ENCODE measurements at regions not wholly inside any gene's neighbourhood (a gene's known extent, or its start where the extent isn't known, plus 50 kb on each side); places are given as distances from the start of the nearest gene placed in this dataset.

DNA sequence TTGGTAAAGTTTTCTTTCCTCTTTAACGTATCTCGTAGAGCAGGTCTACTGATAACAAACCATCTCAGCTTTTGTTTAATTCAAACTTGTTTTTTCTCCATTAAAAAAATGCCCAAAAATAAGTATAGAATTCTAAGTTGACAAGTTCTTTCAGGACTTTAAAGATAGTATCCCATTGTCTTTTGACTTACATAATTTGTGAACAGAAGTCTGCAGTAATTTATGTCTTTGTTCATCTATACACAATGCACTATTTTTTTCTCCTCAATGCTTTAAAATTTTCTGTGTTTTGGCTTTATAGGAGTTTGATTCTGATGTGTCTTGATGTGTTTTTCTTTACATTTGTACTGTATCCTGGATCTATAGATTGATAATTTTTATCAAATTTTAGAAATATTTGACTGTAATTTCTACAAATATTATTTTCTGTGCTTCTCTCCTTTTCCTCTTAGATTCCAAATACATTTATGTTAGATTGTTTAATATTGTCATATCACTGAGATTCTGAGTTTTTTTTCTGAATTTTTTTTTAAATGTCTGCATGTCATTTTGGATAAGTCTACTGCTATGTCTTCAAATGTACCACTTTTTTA is 143.3 kb downstream of the FTCDNL1 start:
- DNase-seq (ENCODE audit: low read depth), result no peak

DNA sequence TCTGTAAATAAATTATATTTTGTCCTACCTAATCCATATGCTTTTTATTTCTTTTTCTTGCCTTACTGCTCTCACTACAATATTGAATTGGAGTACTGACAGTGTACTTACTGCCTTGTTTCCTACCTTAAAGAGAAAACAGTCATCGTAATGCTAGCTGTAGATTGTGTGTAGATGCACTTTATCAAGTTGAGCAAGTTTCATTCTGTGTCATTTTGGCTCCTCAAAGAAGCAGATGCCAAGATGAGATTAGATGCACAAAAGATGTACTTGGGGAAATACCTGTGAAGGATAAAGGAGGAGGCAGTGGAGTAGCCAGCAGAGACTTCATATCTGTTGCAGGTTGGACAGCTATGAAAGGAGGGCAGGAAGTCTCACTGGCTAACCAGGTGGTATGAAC is 145.5 kb downstream of the FTCDNL1 start:
- DNase-seq (ENCODE audit: low read depth), result no peak

DNA sequence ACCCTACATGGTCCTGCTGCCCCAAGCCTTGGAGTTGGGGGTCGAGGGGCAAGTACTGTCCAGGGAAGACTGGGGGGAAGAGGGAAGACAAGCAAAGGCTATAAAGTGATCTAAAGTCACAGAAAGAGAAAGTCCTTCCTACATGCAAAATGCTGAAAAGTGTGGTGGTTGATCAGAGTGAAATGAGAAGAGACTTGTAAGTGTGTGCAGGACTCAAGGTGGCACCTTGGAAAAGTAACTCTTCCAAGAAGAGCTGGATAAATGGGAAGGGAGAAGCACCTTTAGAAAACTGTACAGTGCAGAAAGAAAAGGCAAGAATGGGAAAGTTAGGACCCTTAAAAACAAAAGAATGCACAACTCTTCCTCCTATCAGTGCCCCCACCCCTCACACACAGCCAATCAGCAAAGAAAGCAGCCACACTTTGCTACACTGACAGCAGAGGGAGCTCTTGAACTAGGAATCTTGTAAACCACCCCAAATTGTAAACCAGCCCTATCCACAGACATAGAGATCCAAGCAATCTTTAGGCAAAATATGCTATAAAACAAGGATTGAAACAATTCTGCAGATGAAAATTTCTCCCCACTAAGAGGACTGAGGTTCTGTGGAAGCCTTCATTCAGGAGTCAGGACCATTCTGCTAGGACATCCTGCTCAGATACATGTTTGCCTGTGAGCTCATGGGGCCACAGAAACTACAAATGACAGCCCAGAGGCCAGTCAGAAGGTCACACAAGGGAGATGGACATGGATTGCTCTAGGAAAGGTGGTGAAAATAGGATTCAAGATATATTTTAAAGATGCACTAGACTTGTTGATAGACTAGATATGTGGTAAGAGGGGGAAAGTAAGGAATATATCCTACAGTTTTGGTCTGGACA is 146.4 kb downstream of the FTCDNL1 start:
- peak; percentile 34 for DNase-seq (ENCODE audit: low read depth)

DNA sequence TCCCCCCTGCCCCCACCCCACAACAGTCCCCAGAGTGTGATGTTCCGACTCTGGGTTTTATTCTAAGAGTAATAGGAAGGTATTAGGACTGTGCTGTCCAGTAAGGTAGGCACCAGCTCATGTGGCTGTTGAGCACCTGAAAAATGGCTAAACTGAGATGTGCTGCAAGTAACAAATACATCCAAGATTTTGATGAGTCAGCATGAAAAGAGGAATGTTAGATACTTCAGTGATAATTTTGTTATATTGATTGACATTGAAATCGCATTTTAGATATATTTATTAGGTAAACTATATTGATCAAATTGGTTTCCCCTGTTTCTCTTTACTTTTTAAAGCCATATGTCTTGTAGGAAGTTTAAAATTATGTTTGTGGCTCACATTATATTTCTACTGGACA is 147.8 kb downstream of the FTCDNL1 start:
- DNase-seq (ENCODE audit: low read depth), result no peak

DNA sequence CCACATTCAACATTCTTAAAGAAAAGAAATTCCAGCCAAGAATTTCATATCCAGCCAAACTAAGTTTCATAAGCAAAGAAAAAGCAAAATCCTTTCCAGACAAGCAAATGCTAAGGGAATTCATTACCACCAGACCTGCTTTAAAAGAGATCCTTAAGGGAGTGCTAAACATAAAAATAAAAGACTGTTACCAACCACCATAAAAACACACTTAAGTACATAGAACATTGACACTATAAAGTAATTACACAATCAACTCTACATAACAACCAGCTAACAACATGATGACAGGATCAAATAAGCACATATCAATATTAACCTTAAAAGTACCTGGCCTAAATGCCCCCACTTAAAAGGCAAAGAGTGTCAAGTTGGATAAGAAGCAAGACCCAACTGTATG is 153.5 kb downstream of the FTCDNL1 start:
- no peak for DNase-seq (ENCODE audit: low read depth)

DNA sequence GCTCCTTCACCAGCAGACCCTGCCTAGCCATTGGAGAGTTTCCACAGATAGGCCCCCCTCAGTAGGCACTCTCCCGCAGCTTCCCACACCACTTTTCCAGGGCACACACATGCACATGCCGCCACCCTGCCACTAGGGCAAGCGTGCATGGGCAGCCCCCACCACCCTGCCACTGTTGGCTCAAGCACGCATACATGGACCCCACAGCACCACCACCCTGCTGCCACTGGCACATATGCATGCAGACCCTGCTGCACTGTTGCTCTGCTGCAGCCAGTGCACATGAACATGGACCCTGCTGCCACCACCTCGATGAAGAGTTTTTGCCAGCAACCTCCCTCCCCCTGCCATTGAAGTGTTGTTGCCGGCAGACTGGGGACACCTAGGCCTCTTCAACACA is 154.9 kb downstream of the FTCDNL1 start:
- no peak for DNase-seq (ENCODE audit: low read depth)

DNA sequence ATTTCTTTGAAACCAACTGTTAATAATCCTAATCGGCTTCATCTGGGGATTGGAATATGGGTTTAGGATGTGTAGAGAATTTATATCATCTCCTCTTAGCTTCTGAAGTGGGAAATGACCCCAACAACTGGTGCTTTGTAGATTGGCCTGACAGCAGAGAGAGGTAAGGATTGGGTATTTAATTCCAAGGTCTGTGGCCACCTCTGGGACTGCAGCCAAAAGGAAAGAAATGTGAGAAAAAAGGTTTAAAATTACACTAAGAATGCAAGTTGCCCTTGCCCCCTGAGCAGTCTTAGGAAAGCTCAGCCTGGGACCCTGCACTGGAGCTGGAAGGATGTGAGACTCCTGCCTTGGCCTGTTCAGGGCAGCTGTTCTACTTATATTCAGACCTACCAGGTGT is 157.1 kb downstream of the FTCDNL1 start:
- DNase-seq (ENCODE audit: low read depth), result no peak

DNA sequence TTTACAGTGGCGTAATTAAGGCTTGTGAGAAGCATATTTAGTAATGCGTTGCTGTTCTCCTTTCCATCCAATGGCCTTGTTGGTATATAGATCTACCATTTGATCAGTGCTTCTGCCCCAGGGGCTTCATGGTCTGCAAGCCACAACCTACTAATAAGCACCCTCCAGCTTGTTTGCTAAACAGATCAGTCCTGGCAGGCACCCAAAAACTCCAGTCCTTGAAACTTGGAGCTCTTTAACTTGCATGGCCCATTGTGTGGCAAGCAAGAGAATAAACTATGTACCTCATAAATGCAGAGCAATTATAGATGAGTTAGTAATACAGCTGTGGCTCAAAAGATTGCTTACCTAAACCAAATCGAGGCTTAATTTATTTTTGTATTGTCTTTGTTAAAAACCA is 158.5 kb downstream of the FTCDNL1 start:
- no peak for DNase-seq (ENCODE audit: low read depth)

DNA sequence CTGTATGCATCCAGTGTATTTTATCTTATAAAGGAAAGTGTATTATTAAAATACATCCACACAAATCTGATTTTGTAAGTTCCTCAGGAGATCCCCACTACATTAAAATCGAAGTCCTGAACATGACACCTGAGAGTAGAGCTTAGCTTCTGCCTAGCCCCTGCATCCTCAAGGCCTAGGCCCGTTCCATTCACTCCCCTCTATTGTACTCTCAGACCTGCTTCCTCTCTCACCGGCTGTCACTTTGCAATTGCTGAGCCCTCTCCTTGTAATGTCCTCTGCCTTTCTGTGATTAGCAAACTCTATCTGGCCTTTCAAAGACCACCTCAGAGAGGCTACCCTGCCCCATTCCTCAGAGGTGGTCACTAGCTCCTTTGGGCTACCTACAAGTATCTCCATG is 160.8 kb downstream of the FTCDNL1 start:
- no peak for DNase-seq (ENCODE audit: low read depth)

DNA sequence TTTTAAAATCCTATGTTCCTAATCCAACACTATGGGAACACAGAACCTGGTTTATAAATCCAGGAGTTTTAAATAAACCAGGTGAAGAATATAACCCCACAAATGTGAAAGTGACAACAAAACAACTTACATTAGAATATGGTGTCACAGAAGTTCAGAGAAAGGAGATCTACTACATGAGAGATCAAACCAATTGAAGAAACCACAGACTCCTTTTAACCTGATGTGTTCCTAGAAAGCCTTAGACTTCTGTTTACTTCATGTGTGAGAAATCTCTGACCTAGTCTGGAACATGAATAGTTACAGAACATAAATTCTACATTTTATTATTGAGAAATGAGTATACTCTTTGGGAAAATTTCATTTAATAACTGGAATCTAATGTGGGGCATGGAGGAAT is 165.3 kb downstream of the FTCDNL1 start:
- DNase-seq (ENCODE audit: low read depth), result no peak

DNA sequence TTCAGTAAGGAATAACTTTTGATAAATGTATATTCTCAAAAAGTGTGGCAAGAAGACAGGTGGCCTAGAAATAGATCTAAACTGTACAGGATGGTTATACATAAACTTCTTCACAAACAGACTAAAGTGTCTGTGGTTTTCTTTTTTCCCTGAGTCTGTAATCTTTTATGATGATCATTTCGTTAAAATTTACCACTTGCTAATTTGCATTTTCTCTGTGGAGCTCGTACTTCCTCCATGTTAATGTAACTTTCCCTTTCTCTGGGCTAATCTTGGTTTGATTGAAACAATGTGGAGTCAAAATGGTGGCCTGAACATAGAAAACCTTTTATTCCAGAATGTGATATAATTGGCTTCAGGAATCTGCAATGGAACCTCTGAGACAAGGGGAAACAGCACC is 166.2 kb downstream of the FTCDNL1 start:
- DNase-seq (ENCODE audit: low read depth), result no peak

DNA sequence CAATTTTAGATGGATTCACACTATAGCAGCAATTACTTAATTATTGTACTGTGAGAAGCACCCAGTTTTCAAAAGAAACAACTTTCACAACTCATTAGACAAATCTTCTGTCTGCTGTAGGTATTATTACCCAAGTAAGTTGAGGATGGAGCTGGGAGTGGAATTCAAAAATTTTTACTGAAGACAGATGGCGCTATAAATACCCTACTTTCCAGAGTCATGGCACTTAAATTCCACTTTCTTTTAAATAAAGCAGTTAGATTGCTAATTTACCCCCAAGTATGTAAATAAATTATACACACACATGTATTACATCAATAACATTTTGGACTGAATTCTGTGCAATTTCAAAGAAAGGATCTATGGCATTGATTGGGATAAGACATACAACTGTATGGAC is 166.8 kb downstream of the FTCDNL1 start:
- no peak for DNase-seq (ENCODE audit: low read depth)

DNA sequence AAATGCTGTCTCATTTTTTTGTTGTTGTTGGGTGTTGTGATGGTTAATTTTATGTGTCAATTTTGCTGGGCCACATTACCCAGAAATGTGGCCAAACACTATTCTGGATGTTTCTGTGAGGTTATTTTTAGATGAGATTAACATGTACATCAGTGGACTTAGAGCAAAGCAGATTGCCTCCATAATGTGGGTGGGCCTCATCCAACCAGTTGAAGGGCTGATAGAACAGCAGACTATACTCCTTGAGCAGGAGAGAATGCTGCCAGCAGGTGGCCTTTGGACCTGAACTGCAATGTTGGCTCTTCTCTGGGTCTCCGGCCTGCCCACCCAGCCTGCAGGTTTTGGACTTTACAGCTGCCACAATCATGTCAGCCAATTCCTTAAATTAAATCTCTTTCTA is 169.0 kb downstream of the FTCDNL1 start:
- no peak for DNase-seq (ENCODE audit: low read depth)

DNA sequence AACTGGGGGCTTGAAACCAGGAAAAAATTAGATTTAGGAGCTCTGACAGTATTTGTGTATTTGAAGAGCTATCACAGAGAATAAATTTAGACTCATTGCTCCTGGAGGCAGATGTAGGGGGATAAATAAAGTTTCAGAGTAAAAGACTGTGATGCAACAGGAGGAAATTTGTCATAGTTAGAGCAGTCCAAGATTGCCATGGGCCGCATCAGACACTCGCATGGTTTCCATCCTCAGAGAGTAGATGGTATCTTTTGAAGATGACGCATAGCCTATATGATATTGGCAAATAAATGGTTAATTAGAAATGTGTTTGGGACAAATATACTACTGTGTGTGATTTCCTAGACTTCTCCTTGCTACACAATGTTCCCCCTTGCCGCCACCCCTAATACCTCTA is 170.5 kb downstream of the FTCDNL1 start:
- DNase-seq (ENCODE audit: low read depth), result no peak

DNA sequence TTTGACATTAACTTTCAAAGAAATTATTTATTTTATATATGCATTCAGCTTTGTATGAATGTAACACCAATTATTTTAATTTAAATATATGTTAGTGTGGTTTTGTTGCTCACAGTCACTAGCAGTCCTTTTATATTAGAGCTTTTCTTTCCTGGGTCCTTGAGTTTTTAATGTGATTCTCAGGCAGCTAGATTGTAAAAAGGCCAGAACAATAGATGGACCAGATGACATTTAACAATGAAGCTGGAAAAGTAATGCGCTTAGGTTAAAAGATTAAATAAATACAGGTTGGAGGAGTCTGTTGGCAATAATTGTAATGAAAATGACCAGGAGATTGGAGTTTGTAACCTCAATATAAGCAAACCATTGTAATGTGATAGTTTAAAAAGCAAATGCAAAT is 171.1 kb downstream of the FTCDNL1 start:
- no peak for DNase-seq (ENCODE audit: low read depth)

DNA sequence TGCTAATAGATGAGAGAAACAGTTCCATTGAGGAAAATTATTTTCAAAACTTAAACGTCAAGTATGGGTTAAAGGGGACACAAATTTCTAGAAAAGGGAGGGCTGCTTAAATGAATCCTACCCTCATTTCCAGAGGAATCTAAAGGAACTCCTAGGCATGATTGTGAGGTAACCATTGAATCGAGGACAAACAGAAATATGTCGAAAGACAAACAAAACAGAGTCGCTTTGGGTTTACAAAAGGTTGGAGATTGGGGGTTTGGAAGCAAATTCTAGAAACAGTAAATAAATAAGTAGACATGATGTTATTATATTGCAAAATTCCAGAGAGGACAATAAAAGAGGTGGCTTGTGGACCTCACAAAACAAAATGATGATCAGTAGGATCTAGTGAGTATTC is 173.1 kb downstream of the FTCDNL1 start:
- DNase-seq (ENCODE audit: low read depth), result no peak

DNA sequence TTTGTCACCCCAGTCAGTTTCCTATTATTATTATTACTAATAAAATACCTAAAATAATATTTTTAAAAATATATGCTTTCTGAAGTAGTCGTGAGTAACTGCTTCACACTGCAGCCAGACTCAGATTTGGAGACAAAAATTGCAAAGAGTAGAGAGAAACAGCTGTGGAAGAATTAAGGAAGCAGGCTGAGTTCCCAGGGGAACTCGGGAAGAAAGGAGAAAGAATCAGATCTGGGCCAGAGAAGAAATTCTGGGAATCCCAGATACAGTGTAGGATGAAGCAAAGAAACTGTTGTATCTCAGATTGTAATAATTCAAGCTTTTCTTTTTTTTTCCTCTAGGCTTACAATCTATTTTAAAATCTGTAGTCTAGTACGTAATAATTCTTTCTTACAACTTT is 182.3 kb downstream of the FTCDNL1 start:
- DNase-seq (ENCODE audit: low read depth), result no peak

DNA sequence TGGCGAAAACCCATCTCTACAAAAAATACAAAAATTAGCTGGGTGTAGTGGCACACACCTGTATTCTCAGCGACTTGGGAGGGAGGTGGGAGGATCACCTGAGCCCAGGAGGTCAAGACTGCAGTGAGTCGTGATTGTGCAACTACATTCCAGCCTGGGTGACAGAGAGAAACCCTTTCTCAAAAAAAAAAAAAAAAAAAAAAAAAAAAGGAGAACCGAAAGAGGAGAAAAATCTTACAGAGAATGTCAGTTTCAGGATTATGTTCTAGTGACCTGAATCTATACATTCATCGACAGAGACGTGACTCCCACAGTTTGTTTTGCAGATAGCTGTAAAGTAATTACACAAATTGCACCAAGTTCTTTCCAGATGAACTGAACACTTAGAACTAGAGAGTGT is 187.8 kb downstream of the FTCDNL1 start:
- no peak for DNase-seq (ENCODE audit: low read depth)

DNA sequence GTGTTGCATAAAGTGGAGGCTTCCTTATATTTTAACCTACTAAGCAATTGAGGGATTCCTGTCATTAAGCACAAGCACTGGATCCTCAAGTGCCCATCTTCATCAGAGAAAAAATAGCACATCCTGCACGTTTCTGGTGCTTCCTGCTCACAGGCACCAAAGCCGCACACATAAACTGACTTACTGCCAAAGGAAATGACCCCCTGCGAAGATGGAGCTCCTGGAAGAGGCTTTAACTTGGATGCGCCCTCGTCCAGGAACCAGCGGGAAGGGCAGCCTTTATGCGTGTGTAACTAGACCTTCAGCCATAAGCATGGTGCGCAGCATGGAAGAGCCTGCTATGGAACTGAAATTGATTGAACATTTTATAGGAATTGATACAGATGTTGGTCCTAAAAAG is 188.7 kb downstream of the FTCDNL1 start:
- peak; percentile 49 for DNase-seq (ENCODE audit: low read depth)

DNA sequence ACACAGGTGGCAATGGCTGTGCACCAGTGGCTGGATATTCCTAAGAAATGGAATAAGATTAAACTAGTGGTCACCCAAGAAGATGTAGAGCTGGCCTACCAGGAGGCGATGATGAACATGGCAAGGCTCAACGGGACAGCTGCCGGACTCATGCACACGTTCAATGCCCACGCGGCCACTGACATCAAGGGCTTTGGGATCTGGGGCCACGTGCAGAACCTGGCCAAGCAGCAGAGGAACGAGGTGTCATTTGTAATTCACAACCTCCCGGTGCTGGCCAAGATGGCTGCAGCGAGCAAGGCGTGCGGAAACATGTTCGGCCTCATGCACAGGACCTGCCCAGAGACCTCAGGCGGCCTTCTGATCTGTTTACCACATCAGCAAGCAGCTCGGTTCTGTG is 190.8 kb downstream of the FTCDNL1 start:
- no peak for DNase-seq (ENCODE audit: low read depth)

DNA sequence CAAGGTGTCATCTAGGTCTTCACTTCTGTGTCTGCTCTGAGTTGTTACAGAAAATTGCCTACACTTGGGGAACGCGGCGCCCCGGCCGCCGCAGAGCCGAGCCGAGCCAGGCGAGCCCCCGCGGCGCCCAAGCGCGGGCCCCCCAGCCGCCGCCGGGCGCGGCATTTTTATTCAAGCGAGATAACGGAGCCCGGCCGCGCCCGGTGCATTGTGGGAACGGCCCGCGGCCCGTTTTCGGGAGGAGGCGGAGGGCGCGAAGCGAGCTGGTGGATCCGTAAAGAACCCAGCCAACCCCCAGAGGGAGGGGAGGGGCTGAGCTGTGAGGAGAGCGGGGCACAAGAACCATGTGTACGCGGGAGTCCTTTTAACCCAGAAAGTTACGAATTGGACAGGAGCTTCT is 191.8 kb downstream of the FTCDNL1 start:
- DNase-seq (ENCODE audit: low read depth), result peak; percentile 69

DNA sequence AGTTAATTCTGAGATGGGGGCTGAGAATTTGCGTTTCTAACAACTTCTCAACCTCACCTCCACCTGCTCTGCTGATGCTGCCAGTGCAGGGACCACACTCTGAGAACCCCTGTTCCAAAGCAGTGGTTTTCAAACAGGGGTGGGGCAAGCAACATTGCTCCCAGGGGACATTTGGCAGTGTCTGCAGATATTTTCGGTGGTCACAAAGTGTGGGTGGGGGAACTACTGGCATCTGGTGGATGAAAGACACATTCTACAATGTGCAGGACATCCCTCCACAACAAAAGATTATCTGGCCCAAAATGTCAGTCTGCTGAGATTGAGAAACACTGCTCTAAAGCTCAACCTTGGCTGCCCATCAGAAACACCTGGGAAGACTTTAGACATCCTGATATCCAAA is 188.7 kb upstream of the SATB2 start:
- no peak for DNase-seq (ENCODE audit: low read depth)

DNA sequence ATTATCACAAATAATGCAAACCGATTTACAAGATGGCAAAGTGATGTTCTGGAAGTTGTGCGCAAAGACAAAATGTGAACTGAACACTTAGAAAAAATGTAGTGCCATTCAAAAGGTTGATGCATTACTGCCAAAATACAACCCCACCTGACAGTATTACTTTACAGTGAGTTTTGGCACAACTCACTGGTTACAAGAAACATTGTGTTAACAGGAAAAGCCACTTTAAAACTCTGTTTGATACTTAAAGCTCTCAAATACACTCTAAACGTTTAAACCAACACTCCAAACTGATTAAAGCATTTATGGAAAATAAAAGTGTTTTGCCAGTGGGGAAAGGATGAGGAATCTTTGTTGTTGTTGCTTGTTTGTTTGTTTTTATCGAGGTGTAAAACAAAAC is 173.4 kb upstream of the SATB2 start:
- no peak for DNase-seq (ENCODE audit: low read depth)

DNA sequence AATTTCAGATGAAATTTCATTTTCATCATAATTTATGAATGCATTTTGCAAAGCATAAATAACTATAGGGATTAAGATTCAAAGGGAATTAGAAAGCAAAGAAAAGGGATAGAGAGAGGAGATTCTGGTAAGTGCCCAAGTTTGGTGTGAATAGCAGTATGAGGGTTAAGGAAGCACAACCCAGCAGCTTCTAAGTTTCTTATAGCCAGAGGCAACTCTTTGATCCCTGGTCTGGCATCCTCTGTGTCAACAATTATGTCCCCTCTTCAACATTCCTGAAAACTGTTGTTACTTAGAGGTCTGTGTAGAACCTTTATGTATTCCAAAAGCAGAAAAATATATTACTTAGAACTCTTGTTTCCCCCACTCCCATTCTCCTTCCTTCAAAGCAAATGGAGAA is 171.6 kb upstream of the SATB2 start:
- DNase-seq (ENCODE audit: low read depth), result no peak

Data from Daoy (cell line).